Inferior parietal cortex (tissue), 1 donor: ENCODE measurements at regions not wholly inside any gene's neighbourhood (a gene's known extent, or its start where the extent isn't known, plus 50 kb on each side); places are given as distances from the start of the nearest gene placed in this dataset.
A peak's percentile ranks its signal among the peaks of the same experiment; 100 is the strongest.

ENCODE experiments used
- DNase-seq: peaks from one replicate; pipeline ENCODE4 v3.0.0-alpha.2; 2016; ENCODE audit errors: extremely low spot score

DNA sequence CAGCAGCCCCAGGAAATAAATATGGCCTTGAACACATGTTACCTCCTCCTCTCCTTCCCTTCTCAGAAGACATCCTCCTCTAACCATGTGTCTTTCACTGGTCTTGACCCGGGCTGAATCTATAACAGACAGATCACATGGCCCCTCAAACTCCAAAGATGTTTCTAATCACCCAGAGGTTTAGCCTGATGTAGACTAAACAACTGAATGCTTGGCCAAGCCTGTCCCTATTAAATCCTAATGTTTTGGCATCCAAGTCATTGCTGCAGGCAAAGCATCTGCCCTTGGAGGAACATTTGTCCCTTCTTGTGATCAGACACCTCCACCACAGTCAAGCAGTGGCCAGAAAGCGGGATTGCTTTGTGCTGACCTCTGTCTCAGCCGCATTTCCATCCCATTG lies 65.5 kb downstream of the ANKRD60 start:
- DNase-seq, result no peak

DNA sequence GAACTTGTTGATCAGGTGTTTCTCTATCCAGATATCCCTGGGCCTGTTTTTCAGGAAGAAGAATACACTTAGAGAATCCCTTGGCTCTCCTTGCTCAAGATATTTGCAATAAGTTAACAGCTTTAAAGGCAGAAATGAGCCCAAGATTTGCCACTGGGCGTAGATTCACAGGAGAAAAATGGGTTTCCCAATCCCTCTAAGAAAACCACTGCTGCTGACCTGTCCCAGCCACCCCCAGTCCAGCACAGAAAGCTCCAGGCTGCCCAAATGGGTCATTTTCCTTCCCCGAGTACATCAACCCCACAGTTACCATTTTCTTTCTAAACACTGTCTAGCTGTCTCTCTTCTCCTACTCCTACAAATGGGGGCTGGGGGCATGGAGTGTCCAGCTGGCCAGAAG lies 67.3 kb downstream of the ANKRD60 start:
- DNase-seq, result no peak

- no peak for DNase-seq
Observed at GRCh38 chr20:58160451-58161061, 67.9 kb downstream of the ANKRD60 start.

- no peak for DNase-seq
Observed at GRCh38 chr20:58155148-58155925, 73.1 kb downstream of the ANKRD60 start.

- no peak for DNase-seq
Observed at GRCh38 chr20:58154113-58154512, 74.3 kb downstream of the ANKRD60 start.

DNA sequence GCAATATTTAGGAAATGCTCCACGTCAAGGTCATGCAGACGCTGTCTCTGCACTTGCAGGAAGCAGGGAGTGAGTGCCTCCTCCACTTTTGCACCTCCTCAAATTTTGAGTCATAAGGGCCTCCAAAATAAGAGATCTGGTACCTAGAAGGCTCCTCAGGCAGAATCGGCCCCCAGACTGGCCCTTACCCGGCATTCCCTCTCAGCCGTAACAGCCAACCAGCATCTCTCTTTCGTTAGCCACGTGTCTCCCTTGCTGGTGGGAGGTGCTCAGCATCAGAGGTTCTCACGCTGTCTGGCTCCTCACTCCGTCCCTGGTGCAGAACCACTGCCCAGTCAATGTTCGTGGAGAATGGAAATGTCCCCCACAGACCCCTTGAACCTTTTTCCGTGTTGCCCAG lies 75.3 kb downstream of the ANKRD60 start:
- no peak for DNase-seq

GRCh38 chr20:58150772-58151171 lies 77.7 kb downstream of the ANKRD60 start:
- no peak for DNase-seq

- DNase-seq, result no peak
Observed at GRCh38 chr20:58149437-58150091, 78.9 kb downstream of the ANKRD60 start.

DNA sequence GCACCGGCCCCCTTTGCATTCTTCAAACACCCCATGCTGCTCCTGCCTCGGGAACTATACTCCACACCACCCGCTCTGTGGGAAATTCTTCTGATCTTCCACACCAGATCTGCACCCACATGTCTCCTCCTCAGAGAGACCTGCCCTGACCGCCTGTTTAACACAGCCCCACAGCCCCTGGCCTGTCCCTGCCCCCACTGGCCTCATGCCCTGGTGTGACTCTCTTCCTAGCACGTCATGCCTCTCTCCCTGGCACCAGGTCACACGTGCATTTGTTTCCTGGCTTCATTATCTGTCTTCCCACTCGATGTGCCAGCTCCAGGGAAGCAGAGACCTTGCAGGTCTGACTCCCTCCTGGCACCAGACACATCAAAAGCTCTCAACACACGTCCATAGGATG lies 79.6 kb downstream of the ANKRD60 start:
- no peak for DNase-seq

DNA sequence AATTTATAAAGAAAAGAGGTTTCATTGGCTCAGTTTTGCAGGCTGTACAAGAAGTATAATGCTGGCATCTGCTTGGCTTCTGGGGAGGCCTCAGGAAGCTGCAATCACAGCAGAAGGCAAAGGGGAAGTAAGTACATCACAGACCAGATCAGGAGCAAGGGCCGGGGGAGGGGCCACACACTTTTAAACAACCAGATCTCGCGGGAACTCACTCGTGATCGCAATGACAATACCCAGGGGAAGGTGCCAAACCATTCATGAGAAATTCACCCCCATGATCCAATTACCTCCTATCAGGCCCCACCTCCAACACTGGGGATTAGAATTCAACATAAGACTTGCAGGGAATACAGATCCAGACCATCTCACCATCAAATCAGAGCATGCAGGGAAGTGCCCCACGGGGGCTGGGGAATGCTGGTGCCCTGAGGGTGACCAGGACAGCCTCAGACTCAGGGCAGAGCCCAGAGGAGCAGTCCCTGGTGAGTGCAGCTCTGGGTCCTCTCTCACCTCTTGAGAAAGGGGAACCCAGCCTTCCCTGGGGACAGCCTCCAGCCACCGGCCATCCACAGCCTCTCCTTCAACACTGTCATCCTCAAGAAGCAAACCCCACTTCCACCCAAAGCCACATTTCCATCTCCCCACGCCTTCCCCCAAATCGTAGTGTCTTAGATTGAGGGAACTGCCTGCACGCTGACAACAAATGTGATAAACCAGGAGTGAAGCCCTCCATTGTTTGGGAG lies 80.7 kb downstream of the ANKRD60 start:
- DNase-seq, result no peak

DNA sequence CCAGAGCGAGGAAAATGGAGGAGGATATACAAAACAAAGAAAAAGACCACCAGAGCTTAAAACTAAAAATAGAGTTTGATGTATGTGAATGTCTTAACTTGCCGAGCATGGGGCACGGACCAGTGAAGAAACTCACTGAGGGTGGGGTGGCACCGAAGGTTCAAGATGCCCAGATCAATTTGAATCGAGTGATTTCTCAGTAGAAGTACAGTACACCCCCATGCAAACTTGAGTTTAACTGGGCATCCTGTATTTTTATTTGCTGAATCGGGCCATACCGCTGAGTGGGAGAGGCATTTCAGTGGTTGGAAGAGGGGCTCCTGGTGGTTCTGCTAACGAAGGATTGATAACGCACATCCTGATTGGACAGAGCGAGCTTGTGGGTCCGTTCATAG lies 81.7 kb downstream of the ANKRD60 start:
- DNase-seq, result no peak

DNA sequence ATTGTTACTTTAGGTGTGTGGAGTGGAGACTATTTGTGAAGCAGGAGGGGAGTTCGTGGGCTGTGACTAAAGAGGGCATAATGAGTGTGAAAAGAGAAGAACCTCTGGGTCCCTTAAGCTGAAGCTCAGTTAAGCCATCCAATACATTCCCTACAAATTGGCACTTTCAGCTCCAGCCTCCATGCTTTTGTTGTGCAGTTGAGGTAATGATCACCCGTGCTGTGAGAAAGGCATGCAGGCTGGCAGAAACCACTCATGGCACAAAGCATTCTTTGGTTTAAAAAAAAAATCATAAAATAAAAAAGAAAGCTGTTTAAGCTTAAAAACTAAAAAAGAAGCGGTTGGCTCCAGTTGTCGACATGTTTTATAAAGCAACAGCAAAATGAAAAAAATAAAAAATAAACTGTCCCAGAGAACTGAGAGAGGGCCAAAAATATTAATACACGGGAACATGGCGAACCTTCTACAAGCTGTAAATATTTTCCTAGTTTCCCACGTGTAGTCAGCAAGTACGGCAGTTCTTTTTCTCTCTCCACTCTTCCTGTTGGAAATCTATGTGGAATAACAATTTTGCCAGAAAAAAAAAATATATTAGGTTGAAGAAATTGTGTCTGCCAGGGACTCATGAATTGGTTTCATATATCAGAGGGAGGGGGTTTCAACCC lies 82.2 kb downstream of the ANKRD60 start:
- peak; percentile 20 for DNase-seq

- DNase-seq, result no peak
Observed at GRCh38 chr20:58145506-58146080, 82.9 kb downstream of the ANKRD60 start.

DNA sequence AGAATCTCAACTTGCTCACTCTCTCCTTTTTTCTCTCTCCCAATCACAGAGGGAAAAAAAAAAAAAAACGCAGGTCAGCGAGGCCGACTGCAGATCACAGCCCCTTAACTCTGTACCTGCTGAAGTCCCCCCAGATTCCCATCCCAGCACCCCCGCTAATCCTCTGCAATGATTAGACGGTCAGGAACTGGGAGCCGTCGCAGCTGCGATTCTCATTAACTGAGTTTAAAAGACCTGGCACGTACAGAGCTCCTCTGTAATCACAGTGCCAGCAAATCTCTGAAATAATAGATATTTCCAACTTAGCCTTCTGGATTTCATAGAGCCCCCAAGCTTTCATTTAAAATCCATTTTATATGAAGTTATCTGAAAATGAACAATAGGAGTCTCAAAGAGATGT lies 84.4 kb downstream of the ANKRD60 start:
- no peak for DNase-seq

DNA sequence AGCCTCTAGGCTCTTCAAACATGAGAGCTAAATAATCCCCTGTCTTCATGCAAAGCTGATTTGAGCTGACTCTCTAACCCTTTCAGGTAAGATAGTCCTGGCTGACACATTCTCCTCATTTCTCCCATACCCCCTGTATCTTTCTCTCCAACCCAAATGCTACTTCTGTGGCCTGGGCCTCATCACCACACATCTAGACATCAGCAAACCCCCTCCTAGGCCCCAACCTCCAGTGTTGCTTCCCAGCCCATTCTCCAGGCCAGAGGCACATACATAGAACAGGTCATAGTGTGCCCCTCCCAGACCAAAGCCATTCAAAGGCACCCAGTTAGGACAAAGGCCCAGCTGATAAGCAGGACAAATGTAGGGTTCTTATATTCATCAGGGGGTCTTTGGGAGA lies 84.9 kb downstream of the ANKRD60 start:
- DNase-seq, result no peak

DNA sequence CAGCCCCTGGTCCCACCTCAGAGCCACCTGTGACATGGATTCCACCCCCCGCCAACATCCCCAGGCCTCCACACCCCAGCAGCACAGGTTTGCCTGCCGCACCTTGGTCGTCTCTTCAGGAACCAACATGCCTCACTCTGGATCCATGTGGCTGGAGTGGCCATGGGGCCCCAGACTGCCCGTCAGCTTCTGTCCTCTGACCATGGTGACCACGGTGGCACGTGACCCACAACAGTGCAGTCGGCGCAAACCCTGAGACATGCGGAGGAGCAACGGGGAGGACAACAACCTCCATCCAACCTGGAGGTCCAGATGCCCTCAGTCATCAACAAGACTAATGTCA lies 85.6 kb downstream of the ANKRD60 start:
- no peak for DNase-seq

DNA sequence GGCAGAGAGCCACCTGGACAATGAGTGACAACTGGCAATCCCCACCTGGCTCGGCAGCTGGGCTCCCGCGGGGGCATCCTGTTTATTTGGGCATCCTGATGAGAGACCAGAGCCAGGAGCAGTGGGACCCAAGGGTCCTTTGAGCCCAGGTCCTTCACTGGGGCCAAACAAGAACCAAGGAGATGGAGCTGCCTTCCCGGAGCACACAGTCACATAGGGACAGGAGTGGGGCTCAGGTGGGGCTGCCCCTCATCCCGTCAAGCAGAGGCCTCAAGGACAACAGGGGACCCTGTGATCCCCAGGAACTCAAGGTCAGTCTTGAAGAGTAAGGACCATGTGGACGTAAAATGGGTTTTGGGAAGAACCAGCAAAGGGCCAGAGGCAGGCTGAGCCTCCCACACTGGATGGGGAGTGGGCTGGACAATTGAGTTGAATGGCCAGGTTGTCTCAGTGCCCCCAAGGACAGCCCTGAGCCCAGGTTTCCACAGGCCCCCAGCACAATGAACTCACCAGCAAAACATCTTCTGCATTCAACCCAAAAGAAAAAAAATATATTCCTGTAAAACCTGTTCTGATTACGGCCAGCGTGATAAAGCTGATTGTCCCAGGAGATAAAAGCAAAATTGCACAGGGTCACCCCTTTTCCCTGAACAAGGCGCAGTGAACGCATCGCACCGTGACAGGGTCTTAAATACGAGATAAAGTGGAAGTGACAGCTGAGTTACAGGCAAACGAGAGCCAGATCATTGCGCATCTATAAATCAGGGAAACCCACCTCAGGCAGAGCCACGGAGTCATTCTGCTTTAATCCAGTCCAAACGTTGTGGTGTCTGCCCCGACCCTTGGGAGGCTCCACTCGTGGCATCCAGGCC lies 86.2 kb downstream of the ANKRD60 start:
- DNase-seq, result no peak

DNA sequence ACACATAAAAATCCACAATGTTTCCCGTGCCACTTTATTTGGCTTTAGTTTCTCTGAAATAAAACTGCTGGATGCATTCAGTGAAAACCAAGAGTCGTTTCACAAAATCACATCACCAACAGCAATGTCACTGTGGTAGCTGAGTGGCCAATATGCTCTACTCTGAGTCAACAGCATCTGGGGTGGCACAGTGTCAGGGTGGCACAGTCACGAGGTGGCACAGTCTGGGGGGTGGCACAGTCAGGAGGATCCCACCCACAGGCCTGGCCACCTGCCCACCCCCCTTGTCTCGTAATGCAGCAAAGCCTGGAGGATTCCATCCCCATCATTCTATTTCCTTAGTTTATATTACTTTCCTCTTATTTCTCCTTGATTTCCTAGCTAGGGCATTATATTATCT lies 87.0 kb downstream of the ANKRD60 start:
- DNase-seq, result peak; percentile 23

DNA sequence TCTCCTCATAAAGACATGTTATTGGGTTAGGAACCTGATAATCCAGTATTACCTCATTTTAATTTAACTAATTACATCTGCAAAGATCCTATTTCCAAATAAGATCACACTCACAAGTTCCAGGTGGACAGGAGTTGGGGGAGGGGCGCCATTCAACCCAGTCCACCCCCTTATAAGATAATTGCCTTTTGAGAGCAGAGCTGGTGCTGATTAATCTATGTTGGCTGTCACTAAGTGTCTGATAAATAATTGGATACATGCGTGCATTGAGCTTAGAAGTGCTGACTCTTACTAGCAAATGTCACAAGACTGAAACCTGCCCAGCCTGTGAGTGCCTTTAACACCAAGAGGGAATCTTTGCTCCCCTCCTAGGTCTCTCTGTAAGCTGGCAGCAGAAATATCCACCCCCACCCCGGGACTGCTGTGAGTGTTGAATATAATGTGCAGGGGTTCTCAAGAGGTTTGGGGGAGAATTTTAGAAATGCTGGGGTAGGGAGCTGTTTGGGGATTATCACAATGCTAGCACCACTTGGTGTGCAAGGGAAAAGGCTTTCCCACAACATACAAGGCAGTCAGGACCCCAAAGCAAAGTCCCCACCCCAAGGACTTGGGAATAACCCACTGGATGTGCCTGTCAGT lies 87.5 kb downstream of the ANKRD60 start:
- no peak for DNase-seq
